ENCODE measurements at regions not wholly inside any gene's neighbourhood (a gene's known extent, or its start where the extent isn't known, plus 50 kb on each side); places are given as distances from the start of the nearest gene placed in this dataset.

DNA sequence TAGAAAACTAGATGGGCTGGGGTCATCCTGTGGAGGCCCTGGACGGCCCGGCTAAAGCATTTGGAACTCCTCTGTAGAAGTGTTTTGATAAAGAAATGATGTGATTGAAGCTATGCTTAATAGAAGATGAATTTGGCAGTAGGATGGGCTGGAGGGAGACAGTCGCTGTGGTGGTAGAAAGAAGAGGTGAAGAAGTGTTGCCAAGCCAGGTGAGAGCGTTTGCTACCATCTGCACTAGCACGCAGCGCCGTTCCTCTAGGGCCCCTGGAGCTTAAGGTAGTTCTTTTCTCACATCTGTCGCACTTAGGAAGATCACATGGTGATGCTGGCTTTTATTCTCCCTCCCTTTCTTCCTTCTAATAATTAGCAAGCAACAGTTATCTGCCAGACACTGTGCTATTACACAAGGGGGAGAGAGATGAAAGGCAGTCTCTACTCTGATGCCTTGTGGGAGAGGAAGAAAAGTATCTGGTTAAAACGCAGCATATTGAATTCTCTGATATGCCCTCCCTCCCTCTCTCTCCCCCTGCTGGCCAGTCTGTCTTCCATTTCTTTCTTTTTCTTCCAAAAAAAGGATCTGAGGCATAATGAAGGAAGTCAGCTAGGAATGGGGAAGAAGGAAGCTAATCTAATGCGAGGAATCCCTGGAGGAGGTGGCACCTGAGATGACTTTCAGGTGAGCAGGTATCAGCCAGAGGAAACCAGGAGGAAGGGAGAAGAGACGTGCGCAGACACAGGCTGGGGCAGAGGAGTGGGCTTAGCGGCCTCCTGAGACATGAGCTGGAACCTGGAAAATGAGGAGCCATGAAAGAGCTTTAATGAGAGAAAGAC lies 162.3 kb upstream of the KLF14 start:
- TF ChIP-seq, protein P1, sequence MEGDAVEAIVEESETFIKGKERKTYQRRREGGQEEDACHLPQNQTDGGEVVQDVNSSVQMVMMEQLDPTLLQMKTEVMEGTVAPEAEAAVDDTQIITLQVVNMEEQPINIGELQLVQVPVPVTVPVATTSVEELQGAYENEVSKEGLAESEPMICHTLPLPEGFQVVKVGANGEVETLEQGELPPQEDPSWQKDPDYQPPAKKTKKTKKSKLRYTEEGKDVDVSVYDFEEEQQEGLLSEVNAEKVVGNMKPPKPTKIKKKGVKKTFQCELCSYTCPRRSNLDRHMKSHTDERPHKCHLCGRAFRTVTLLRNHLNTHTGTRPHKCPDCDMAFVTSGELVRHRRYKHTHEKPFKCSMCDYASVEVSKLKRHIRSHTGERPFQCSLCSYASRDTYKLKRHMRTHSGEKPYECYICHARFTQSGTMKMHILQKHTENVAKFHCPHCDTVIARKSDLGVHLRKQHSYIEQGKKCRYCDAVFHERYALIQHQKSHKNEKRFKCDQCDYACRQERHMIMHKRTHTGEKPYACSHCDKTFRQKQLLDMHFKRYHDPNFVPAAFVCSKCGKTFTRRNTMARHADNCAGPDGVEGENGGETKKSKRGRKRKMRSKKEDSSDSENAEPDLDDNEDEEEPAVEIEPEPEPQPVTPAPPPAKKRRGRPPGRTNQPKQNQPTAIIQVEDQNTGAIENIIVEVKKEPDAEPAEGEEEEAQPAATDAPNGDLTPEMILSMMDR (conservative IDR thresholded peaks at IDR 0.05; ENCODE audit: low read depth, low read length), result peak; percentile 56
- TF ChIP-seq EZH2 (IDR thresholded peaks at IDR 0.05; ENCODE audit: borderline replicate concordance, low read depth, low read length, poor library complexity, severe bottlenecking), result no peak

Data from A673 (cell line).